RKO (cell line): ENCODE measurements at regions not wholly inside any gene's neighbourhood (a gene's known extent, or its start where the extent isn't known, plus 50 kb on each side); places are given as distances from the start of the nearest gene placed in this dataset.

Source experiments
- DNase-seq: peaks from one replicate; pipeline ENCODE4 v3.0.0-alpha.2; 2016; ENCODE audit warnings: low spot score

DNA sequence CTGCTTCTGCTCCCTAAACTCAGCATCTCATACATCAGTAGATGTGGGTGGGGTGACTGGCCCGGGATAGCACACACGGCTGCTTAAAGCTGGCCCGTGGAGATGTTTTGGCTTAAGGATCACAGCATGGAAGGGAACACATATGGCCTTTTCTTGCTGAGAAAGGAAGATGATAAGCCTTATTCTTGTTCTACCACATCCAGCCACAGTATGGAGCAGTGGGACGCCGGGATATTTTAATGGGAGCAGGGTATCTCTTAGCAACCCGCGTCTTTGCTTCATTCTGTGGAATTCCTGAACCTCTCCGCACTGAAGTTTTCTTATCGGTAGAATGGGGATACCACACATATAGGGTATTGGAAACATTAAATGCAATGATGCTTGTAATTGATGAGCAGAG, 94.1 kb upstream of the PROK2 start:
- no peak for DNase-seq

DNA sequence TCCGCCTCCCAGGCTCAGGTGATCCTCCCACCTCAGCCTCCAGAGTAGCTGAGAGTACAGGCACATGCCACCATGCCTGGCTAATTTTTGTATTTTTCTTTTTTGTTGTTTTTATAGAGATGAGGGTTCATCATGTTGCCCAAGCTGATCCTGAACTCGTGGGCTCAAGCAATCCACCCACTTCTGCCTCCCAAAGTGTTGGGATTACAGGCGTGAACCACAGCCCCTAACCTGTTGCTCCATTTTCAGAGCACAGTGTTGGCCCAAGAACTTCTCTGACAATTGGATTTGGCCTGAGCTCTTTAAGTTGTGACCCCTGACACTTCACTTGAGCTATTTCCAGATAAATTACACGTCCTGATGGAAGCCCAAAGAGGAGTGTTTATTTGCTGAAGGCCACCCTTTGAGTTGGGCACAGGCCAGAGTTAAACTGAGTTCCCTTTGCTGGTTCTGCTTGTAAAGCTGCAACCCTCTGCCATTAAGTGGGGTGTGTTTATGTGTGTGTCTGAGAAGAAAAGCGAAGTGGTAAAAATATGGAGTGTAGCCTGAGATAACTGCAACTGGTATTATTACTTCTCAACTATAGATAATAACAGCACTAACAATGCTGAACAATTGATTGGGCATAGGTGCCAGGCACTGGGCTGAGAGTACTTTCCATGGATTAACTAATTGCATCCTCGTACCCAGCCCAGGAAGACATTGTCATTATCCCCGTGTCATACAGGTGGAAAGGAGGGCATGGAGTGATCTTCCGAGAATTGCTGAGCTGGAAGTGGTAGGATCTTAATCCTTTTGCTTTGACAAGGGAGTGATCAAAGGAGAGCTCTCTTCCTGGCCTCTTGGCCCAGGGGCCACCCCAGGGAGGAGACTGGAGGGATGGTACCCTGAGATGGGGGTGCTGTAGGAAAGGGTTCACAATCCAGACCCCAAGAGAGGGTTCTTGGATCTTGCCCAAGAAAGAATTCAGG, 91.5 kb upstream of the PROK2 start:
- DNase-seq = no peak

DNA sequence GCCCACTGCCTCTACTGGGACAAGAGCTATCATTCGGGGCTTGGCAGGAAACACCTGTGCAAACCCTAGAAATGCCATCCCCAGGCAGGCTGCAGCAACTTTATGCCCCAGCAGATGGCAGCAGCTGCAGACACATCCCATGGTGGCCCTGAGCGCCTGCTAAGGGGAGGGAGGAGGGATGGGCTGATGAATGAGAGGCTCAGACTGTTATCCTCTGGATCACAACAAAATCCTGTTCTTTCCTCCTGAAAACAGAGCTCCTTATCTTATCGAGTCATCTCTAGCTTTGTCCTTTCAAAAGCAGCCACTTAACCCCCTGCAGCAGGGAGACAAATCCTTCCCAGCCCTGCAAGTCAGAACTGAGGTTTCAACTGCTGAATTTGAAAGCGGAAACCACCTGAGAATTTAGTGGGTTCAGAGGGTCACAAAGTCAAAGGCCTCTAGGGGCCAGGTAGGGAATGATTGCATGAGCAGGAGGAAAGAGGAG, 90.6 kb upstream of the PROK2 start:
- DNase-seq = peak; percentile 60

DNA sequence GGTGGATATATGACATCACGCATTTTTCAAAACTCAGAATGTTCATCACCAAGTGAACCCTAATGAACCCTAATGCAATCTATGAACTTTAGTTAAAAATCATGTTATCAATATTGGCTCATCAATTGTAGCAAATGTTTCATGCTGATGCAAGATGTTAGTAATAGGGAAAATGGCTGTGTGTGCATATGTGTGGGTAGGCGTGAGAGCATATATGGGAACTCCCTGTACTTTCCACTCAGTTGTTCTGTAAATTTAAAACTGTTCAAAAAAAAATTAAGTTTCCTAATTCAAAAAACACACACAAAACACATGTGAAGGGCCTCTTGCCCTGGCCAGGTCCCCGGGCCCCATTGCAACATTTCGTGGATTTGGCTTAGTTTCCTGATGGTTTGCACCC, 89.7 kb upstream of the PROK2 start:
- no peak for DNase-seq

DNA sequence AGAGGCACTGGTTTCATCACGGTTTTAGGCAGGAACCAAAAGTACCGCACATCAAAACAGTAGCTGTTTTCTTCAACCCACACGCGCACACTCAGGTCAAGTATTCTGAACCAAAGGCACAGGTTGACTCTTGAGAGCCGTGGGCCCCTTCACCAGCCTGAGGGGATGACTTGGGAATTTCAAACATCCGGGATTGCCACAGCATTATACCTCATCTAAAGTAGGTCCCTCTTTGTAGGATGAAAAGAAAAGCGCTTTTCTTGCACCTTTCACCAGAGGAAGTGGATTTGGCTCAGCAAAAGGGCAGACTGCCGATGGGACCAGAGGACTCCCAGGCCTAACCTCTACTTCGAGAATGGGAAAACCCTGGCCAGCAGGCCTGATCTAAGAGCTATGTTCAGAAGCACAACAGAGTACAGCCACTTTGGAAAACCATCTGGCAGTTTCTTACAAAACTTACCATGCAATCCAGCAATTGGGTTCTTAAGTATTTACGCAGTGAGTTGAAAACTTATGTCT, 88.2 kb upstream of the PROK2 start:
- DNase-seq = no peak

DNA sequence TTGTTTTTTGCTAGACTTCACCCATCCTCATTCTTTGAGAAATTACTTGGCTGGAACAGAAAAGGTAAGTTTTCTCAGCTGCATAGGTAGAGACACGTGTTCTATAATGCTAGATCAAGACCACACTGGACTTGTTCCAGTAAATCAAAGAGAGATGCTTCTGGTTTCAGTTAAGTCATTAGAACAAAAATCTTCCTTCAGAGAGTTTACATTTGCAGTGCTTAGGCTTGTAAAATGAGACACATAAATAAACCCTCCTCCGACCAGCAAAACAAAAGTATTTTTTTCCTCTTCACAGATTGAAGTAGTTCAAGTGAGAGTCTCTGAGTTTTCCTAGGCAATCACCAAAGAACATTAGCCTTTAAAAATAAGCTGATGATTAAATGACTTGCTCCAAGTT, 87.3 kb upstream of the PROK2 start:
- no peak for DNase-seq

DNA sequence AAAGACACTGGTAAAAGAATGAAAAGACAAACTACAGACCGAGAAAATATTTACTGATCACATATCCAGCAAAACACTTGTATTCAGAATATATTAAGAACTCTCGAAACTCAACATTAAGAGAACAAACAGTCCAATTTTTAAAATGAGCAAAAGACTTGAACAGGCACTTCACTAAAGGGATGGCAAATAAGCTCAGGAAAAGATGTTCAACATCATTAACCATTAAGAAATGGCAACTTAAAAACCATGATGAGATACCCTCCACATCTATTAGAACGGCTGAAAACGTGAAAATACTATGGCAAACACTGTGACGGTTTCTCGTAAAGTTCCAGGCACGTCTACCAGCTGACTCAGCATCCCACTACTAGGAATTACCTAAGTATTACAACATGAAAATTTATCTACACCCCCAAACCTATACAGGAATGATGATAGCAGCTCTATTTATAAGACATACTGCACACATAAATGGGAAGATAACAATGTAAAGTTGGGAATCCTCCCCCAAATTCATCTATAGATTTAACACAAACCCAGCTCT, 86.1 kb upstream of the PROK2 start:
- no peak for DNase-seq

DNA sequence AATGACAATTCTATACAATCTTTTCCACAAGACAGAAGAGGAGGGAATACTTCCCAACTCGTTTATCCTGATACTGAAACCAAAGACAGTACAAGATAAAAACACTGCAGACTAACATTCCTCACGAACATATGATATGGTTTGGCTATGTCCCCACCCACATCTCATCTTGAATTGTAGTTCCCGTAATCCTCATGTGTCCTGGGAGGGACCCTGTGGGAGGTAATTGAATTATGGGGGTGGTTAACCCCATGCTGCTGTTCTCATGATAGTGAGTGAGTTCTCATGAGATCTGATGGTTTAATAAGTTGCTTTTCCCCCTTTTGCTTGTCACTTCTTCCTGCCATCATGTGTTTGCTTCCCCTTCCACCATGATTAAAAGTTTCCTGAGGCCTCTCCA, 83.9 kb upstream of the PROK2 start:
- DNase-seq = no peak

DNA sequence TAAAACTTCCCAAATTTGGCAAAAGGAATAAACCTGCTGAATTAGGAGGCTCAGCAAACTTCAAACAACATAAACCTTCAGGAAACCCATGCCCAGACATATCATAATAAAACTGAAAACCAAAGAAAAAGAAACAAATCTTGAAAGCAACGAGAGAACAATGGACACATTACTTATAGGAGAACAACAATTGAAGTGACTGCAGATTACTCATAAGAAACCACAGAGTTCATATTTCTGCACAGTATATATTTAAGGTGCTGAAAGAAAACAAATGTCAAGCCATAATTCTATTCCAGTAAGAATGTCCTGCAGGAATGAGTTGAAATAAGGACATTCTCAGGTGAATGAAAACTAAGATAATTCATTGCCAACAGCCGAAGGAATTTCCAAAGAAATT, 80.8 kb upstream of the PROK2 start:
- no peak for DNase-seq

DNA sequence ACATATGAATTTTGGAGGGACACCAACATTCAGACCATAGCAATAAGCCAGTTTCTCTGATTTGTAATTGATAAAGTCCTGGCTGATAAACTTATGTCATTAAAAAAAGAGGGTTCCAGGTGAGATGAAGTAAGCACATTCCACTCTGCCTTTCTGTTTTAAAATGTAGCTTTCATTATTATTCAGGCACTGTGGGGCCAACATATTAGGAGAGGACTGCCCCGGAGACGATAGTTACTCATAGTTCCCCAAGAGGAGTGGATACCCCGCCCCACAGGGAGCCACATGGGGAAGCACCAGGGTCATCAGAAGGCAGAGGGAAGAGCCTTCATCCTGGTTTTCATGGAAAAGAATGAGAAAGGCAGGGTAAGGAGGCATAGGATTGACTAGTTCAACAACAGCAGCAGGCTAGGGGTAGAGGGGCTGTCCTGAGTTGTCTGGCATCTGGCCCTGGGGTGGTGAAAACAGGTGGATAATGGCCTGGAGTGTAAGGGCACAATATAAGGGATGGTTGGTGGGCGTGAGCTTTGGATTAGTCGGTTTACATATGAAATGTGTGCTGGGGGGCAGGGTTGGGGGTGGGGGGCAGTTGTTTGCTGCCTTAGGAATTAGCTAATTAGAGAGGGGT, 78.7 kb upstream of the PROK2 start:
- DNase-seq = no peak

DNA sequence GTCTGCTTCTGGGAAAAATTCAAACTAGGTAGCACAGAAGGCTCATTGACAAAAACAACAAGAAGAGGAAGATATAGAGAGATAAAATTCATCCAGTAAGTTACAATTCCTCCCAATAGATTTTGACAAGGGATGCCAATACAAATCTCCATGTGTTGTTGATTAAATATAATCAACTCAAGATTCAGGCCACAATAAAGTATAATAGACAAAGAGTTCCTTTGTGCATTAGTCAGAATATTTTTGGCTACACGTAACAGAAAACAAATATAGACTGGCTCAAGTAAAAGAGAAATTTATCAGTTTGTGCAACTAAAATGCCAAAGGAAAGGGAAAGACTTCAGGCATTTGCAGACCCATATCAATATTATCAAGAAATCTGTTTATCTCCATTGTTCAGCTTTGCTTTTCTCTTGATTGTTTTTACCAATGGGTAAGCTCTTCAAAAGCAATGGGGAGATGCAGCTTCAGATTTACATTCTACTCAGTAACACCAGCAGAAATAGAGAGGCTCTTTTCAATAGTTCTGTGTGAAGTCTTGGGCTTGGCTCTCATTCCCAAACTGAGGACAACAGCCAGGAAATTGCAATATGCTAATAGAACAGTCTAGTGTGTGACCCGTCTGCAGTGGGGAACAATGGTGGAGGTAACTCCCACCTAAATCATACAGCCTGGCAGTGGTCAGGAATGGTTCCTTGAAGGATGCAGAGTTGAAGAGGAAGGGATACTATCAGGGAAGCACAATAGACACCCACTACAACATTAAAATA, 77.6 kb upstream of the PROK2 start:
- DNase-seq = no peak

DNA sequence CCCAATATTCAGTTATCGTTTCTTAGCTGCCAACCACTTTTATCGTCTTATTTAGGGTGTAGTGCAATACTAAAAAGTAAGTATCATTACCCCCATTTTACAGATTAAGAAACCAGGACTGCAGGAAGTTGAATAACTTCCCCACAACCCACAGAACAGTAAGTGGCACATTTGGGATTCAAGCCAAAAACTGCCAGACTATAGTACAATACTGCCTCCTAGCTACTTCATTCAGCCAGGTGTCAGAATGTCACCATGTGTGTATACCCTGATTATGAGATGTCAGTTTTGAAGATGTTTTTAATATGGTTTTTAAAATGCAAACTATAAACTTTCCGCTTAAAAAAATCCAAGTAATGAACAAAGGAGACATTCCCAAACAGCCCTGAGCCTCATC, 74.2 kb upstream of the PROK2 start:
- no peak for DNase-seq

DNA sequence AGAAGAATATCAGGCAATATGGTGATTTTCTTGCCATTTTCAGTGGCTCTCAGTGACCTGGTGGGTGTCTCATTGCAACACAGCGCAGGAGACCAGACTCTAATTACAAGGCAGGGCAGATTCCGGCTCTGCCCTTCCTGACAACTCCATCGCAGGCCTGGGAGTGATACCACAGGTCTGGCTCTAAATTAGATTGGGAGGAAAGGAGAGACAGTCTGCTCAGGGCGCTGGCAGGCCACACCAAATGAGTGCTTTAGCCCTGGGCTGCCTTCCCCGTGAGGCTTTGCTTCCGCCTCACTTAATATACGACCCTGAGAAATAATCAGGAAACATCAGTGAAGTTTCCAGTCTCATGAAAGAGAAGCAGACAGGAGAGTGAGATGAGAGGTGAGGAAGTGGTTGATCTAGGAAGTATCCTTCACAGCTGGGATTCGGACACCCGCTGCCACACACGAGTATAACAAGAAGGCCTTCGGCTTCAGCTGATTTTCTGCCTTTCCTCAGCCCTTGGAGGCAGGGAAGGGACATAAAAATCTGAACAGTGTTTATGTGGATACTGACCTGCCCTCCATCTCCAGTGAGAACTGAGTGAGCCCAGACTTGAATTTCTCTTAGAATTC, 73.7 kb upstream of the PROK2 start:
- no peak for DNase-seq

DNA sequence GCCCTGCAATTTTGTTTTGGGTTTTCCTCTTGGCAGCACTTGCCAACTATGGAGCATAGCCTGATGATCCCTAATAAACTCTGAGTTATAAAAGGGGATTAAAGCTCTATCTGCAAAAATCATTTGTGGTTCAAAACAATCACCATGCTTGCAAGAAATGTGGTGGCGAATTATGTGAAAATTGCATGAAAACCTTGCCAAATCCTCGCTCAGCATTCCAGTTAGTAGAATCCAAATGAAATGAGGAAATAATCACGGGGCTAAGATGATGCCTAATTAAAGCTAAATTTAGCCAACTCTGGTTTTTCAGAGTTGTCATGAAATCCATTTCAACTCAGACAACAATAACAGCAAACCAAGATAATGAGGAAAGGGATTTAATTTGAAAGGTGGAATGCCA, 73.0 kb upstream of the PROK2 start:
- no peak for DNase-seq

DNA sequence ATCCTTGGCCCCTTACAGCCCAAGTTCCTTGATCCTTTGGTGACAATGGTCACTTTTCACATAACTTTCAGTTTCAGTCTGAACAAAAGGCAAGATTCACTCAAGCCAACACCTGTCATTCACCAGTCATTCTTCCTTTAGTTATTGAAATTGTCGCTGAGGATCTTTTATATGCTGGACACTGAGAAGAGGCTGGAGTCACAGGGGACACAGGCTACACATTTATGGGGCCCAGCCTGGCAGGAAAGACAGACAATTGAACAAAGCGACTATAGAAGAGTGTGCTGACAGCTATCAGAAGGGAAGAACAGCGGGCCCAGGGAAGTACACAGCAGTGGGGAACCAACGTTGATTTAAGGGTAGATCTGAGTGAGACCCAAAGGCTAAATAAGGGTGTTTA, 69.8 kb upstream of the PROK2 start:
- DNase-seq = no peak

DNA sequence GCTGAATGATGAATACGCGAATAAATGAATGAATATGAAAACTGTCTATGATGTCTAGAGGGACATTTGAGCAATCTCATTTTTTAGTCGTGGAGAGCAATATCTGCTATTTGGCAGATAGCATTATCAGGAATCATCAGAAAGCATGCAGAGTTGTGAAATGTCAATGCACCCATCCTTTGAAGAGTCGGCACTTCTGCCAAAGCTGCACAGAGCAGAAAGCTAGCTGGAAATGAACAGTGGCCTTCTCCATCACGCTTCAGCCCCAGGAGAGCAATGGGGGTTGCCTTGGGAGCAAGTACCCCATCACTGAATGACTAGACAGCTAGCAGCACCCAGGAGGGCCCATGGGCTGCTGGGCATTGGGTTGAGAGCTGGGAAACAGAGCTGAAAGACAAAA, 69.1 kb upstream of the PROK2 start:
- DNase-seq = no peak

DNA sequence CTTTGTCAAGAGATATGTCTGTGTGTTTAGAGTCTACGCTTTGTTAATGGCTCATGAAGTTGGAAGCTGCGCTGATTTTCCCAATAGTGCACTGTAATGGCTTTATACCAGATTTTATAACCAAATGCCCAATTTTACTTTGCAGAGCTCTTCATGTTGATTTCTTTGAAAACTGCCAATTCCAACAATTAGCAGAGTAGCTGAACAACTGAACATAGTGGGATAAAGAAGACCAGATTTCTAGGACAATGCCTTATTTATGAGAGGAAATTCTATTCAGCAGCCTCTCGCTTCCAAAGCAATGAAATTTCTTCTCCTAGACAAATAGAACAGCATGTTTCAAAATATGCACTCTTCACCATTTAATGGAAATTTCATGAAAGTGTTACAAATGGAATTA, 66.9 kb upstream of the PROK2 start:
- no peak for DNase-seq

DNA sequence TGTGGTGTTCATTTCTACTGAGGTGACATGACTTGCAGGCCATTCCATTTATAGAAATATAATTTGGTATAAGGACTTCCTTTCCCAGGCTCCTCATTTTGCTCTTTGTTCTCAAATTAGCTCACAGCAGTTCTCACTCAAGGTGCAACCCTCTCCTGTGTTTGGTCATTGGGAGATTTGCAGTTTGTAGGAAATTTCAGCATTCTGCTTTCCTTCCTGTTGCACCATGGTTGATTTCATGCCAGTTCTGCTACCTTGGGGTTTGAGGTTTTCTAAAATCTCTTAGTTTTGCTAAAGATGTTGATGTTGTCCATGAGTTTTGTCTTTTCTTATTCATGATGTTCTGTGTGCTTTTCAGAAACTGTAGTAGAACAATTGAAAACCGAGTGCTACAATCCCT, 65.7 kb upstream of the PROK2 start:
- DNase-seq = no peak

DNA sequence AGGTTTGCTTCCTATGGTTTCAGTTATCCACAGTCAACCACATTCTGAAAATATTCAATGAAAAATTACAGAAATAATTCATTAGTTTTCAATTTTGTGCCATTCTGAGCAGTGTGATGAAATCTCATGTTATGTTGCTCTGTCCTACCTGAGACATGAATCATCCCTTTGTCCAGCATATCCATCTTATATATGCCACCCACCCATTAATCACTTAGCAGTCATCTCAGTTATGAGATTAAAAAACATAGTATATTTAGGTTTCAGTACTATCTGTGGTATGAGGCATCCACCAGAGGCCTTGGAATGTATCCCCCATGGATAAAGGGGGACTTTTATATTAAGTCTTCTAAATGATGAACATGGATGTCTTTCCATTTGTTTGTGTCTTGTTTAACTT, 64.7 kb upstream of the PROK2 start:
- DNase-seq = no peak

DNA sequence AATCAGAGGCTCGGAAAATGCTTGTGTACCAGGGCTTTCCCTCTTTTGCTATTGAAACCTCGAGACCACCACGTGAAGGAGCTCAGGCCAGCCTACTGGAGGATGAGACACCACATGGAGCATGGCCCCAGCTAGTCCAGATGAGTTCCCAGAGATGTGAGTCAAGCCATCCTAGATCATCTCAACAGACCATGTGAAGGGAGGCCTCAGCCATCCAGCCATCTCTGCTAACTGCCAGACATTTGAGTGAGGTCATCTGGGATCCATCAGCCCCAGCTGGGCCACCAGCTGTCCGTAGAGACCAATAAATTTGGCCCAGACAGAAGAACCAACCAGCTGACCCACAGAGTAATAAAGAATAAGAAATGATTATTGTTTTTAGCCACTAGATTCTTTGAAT, 62.8 kb upstream of the PROK2 start:
- no peak for DNase-seq

DNA sequence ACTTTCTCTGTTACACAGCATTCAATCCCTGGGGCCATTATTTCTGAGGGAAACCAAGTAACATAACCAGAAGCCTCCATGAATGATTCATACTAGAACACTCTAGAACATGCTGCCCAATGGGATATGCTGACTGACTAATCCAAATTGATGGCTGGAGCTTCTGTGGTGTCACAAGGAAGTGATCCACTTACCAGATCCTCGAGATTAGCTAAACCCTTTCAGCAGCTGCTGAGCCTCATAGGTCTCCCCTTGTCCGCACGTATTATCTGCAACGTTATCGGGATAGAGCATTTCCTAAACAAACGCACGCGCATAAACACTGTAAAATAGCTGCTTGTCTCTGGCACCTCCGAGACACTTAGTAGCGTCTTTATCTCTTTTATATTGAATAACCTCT, 61.2 kb upstream of the PROK2 start:
- peak; percentile 7 for DNase-seq

DNA sequence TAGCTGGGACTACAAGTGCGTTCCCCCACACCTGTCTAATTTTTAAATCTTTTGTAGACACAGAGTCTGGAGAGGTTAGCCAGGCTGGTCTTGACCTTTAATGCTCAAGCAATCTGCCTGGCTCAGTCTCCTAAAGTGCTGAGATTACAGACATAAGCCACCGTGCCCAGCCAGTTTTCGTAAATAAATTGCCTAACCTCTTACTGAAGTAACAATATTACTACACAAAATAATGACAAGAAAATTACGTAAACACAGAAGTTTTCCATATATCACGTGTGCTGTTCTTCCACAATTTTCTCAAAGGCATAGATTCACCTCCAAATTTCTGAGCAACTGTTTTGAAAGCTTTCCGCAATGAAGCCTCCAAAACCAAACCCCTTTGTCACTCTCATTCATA, 58.1 kb upstream of the PROK2 start:
- no peak for DNase-seq
